Skeletal muscle tissue (tissue), 3 donors: ENCODE measurements at regions not wholly inside any gene's neighbourhood (a gene's known extent, or its start where the extent isn't known, plus 50 kb on each side); places are given as distances from the start of the nearest gene placed in this dataset.

Experiments
- H3K27ac ChIP-seq: one replicate; pipeline ENCODE4 v1.7.0; 2013; ENCODE audit warnings: mild to moderate bottlenecking, low read depth, low read length, inconsistent platforms
- H3K27me3 ChIP-seq, 3 donors: one replicate each; pipeline ENCODE4 v1.7.0; 2013; ENCODE audit warnings: low read length in 3 of 3; ENCODE audit not compliant: control insufficient read depth in 3 of 3, insufficient read depth in 3 of 3
- H3K36me3 ChIP-seq, 3 donors: one replicate each; pipeline ENCODE4 v1.7.0; 2013; ENCODE audit warnings: low read length in 3 of 3; ENCODE audit not compliant: control insufficient read depth in 3 of 3, insufficient read depth in 3 of 3
- H3K4me1 ChIP-seq, 3 donors: one replicate each; pipeline ENCODE4 v1.7.0; 2013; ENCODE audit warnings: low read length in 3 of 3, mild to moderate bottlenecking in 3 of 3; ENCODE audit not compliant: control insufficient read depth in 3 of 3, insufficient read depth in 3 of 3
- H3K4me3 ChIP-seq, 3 donors: one replicate each; pipeline ENCODE4 v1.7.0; 2013; ENCODE audit warnings: low read length in 3 of 3
- H3K9ac ChIP-seq, 3 donors: one replicate each; pipeline ENCODE4 v1.7.0; 2013; ENCODE audit warnings: low read length in 3 of 3, mild to moderate bottlenecking in 3 of 3, moderate library complexity in 2 of 3, low read depth in 1 of 3
- H3K9me3 ChIP-seq, 3 donors: one replicate each; pipeline ENCODE4 v1.7.0; 2013; ENCODE audit warnings: low read length in 3 of 3; ENCODE audit not compliant: control insufficient read depth in 3 of 3
- donor health status: Osteomylitis.

- no peaks in the 10 kb centered on the region for H3K36me3 ChIP-seq
- peaks cover 0 to 7% (median 0%) of the 10 kb centered on the region in 3 donors for H3K9me3 ChIP-seq
- no peak overlapping the region for H3K9ac ChIP-seq
- H3K27ac ChIP-seq: no peak overlapping the region
- no peak overlapping the region for H3K4me3 ChIP-seq
- H3K4me1 ChIP-seq: no peaks in the 10 kb centered on the region
- no peaks in the 10 kb centered on the region for H3K27me3 ChIP-seq
These were observed 56.1 kb downstream of the CAPZA3 start for GRCh38 chr12:18794000-18794399.

- H3K36me3 ChIP-seq: no peaks in the 10 kb centered on the region
- no peaks in the 10 kb centered on the region for H3K27me3 ChIP-seq
- H3K4me3 ChIP-seq: no peak overlapping the region
- H3K4me1 ChIP-seq: no peaks in the 10 kb centered on the region
- no peaks in the 10 kb centered on the region for H3K9me3 ChIP-seq
- H3K27ac ChIP-seq: no peak overlapping the region
- H3K9ac ChIP-seq: no peak overlapping the region
These were observed 59.7 kb downstream of the CAPZA3 start for GRCh38 chr12:18797604-18798003.

GRCh38 chr12:18798535-18799361, 60.8 kb downstream of the CAPZA3 start:
- no peak overlapping the region for H3K27ac ChIP-seq
- no peak overlapping the region for H3K9ac ChIP-seq
- H3K27me3 ChIP-seq: no peaks in the 10 kb centered on the region
- H3K4me1 ChIP-seq: no peaks in the 10 kb centered on the region
- no peaks in the 10 kb centered on the region for H3K9me3 ChIP-seq
- H3K36me3 ChIP-seq: no peaks in the 10 kb centered on the region
- no peak overlapping the region for H3K4me3 ChIP-seq

GRCh38 chr12:18799561-18799960, 61.6 kb downstream of the CAPZA3 start:
- Histone ChIP-seq H3K4me3 (no peak overlapping the region), H3K4me1 (no peaks in the 10 kb centered on the region), H3K9me3 (no peaks in the 10 kb centered on the region), H3K9ac (no peak overlapping the region), H3K27ac (no peak overlapping the region), H3K27me3 (no peaks in the 10 kb centered on the region), H3K36me3 (no peaks in the 10 kb centered on the region)

- Histone ChIP-seq H3K4me1 (no peaks in the 10 kb centered on the region), H3K27me3 (no peaks in the 10 kb centered on the region), H3K36me3 (no peaks in the 10 kb centered on the region), H3K27ac (no peak overlapping the region), H3K9me3 (no peaks in the 10 kb centered on the region), H3K4me3 (no peak overlapping the region), H3K9ac (no peak overlapping the region)
These were observed 67.8 kb downstream of the CAPZA3 start for GRCh38 chr12:18805516-18806248.

- H3K36me3 ChIP-seq: no peaks in the 10 kb centered on the region
- no peak overlapping the region for H3K4me3 ChIP-seq
- H3K27me3 ChIP-seq: no peaks in the 10 kb centered on the region
- H3K9me3 ChIP-seq: no peaks in the 10 kb centered on the region
- no peak overlapping the region for H3K27ac ChIP-seq
- H3K4me1 ChIP-seq: no peaks in the 10 kb centered on the region
- no peak overlapping the region for H3K9ac ChIP-seq
These were observed 69.8 kb downstream of the CAPZA3 start for GRCh38 chr12:18807714-18808113.

- H3K9ac ChIP-seq: no peak overlapping the region
- no peak overlapping the region for H3K4me3 ChIP-seq
- no peaks in the 10 kb centered on the region for H3K9me3 ChIP-seq
- no peaks in the 10 kb centered on the region for H3K4me1 ChIP-seq
- H3K27me3 ChIP-seq: no peaks in the 10 kb centered on the region
- no peaks in the 10 kb centered on the region for H3K36me3 ChIP-seq
- no peak overlapping the region for H3K27ac ChIP-seq
These were observed 70.3 kb downstream of the CAPZA3 start for GRCh38 chr12:18808221-18808620.

- Histone ChIP-seq H3K27me3 (no peaks in the 10 kb centered on the region), H3K4me3 (no peak overlapping the region), H3K9me3 (no peaks in the 10 kb centered on the region), H3K27ac (no peak overlapping the region), H3K4me1 (no peaks in the 10 kb centered on the region), H3K36me3 (no peaks in the 10 kb centered on the region), H3K9ac (no peak overlapping the region)
These were observed 72.8 kb downstream of the CAPZA3 start for GRCh38 chr12:18810537-18811253.

- H3K27ac ChIP-seq: no peak overlapping the region
- H3K4me1 ChIP-seq: no peaks in the 10 kb centered on the region
These were observed 73.4 kb downstream of the CAPZA3 start for GRCh38 chr12:18811273-18811672.

GRCh38 chr12:18813753-18814152, 75.8 kb downstream of the CAPZA3 start:
- Histone ChIP-seq H3K9me3 (no peaks in the 10 kb centered on the region), H3K36me3 (no peaks in the 10 kb centered on the region), H3K27me3 (no peaks in the 10 kb centered on the region), H3K9ac (no peak overlapping the region), H3K4me1 (no peaks in the 10 kb centered on the region), H3K4me3 (no peak overlapping the region), H3K27ac (no peak overlapping the region)

More at GRCh38 chr12:18811273-18811672, 73.4 kb downstream of the CAPZA3 start:
- no peaks in the 10 kb centered on the region for H3K9me3 ChIP-seq
- no peak overlapping the region for H3K4me3 ChIP-seq
- no peaks in the 10 kb centered on the region for H3K36me3 ChIP-seq
- H3K27me3 ChIP-seq: no peaks in the 10 kb centered on the region
- H3K9ac ChIP-seq: no peak overlapping the region
